HEK293T (cell line): ENCODE measurements at regions not wholly inside any gene's neighbourhood (a gene's known extent, or its start where the extent isn't known, plus 50 kb on each side); places are given as distances from the start of the nearest gene placed in this dataset.

ENCODE experiments used
- ARNT ChIP-seq: fragments of 450-650 bp; IDR thresholded peaks from 2 replicates; pipeline ENCODE4 v1.6.1; 2017; ENCODE audit warnings: mild to moderate bottlenecking
- BHLHE40 ChIP-seq: fragments of 450-650 bp; IDR thresholded peaks from 2 replicates; pipeline ENCODE4 v1.6.1; 2016; ENCODE audit warnings: mild to moderate bottlenecking, moderate library complexity, borderline replicate concordance
- ELF4 ChIP-seq: fragments of 450-650 bp; IDR thresholded peaks from 2 replicates; pipeline ENCODE4 v1.6.1; 2017; ENCODE audit warnings: antibody characterized with exemption
- FOXA1 ChIP-seq: fragments of 450-650 bp; IDR thresholded peaks from 2 replicates; pipeline ENCODE4 v1.6.1; 2016; ENCODE audit warnings: mild to moderate bottlenecking
- FOXK2 ChIP-seq: fragments of 450-650 bp; IDR thresholded peaks from 2 replicates; pipeline ENCODE4 v1.6.1; 2016; ENCODE audit warnings: mild to moderate bottlenecking
- FOXM1 ChIP-seq: fragments of 450-650 bp; IDR thresholded peaks from 2 replicates; pipeline ENCODE4 v1.6.1; 2017; ENCODE audit warnings: mild to moderate bottlenecking, borderline replicate concordance
- HDGF ChIP-seq: fragments of 450-650 bp; IDR thresholded peaks from 2 replicates; pipeline ENCODE4 v1.6.1; 2017; ENCODE audit warnings: antibody characterized with exemption, borderline replicate concordance
- LEF1 ChIP-seq: fragments of 450-650 bp; IDR thresholded peaks from 2 replicates; pipeline ENCODE4 v1.6.1; 2017; ENCODE audit warnings: mild to moderate bottlenecking, borderline replicate concordance
- NFRKB ChIP-seq: fragments of 450-650 bp; IDR thresholded peaks from 2 replicates; pipeline ENCODE4 v1.6.1; 2016; ENCODE audit warnings: mild to moderate bottlenecking, moderate library complexity
- SP1 ChIP-seq: fragments of 450-650 bp; IDR thresholded peaks from 2 replicates; pipeline ENCODE4 v1.6.1; 2017
- SUZ12 ChIP-seq: fragments of 450-650 bp; IDR thresholded peaks from 2 replicates; pipeline ENCODE4 v1.6.1; 2016; ENCODE audit warnings: mild to moderate bottlenecking
- TARDBP ChIP-seq: fragments of 450-650 bp; IDR thresholded peaks from 2 replicates; pipeline ENCODE4 v1.6.1; 2016

DNA sequence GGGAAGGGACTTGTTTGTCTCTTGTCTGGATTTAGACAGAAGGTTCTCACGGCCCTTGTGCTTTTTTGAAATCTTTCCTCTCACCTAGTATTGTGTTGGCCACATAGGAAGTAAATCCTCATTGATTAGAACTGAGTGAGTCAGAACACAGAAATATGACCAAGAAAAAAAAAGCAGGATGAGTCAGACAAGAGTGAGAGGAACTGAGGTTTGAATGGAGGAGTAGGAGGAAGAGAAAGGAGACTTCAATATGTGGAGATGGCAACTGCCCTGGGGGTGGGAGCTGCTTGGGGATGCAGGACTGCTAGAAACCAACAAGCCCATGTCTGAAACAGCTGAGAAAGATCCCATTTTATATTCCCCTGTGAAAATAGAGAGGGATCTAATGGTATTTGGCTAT lies 194.1 kb upstream of the ZBTB20 start:
- TF ChIP-seq BHLHE40 = no peak
- no peak for TF ChIP-seq TARDBP
- no peak for TF ChIP-seq FOXA1
- TF ChIP-seq SUZ12 = no peak
- TF ChIP-seq FOXK2 = no peak
- no peak for TF ChIP-seq FOXM1
- TF ChIP-seq HDGF = no peak
- TF ChIP-seq SP1 = no peak
- no peak for TF ChIP-seq NFRKB
- no peak for TF ChIP-seq ELF4
- TF ChIP-seq LEF1 = no peak
- no peak for TF ChIP-seq ARNT
